CD4-positive, alpha-beta T cell (primary cell): ENCODE measurements at regions not wholly inside any gene's neighbourhood (a gene's known extent, or its start where the extent isn't known, plus 50 kb on each side); places are given as distances from the start of the nearest gene placed in this dataset.

Experiments used
- ATAC-seq: fragments of 200-7000 bp; cut with Tn5 transposase; one replicate; pipeline ENCODE4 v1.10.0; 2022; ENCODE audit warnings: mild to moderate bottlenecking; ENCODE audit not compliant: poor library complexity
- CTCF ChIA-PET: fragments of 350-600 bp; sonication (Branson Sonifier 250); formaldehyde crosslinking; loops from one replicate; lab custom pipeline; 2021; ENCODE audit warnings: antibody characterized with exemption, inconsistent platforms; lab: Charles Lee
- POLR2A ChIA-PET: fragments of 350-600 bp; sonication (Branson Sonifier 250); formaldehyde crosslinking; loops from one replicate; lab custom pipeline; 2021; ENCODE audit warnings: antibody characterized with exemption, inconsistent platforms; lab: Charles Lee
- DNase-seq, 14 experiments: peaks; one replicate each; pipeline ENCODE4 v3.0.0-alpha.2; 2013 to 2020; ENCODE audit warnings: mixed read lengths in 2 of 14
- H3K27ac ChIP-seq, 2 donors: one replicate each; pipeline versions ENCODE4 v1.5.1 to v1.7.0; 2013; ENCODE audit warnings: low read length in 2 of 2, low read depth in 1 of 2, mild to moderate bottlenecking in 1 of 2
- H3K27me3 ChIP-seq, 2 experiments: 1 replicate in 1 of 2; 2 replicates in 1 of 2; pipeline versions ENCODE4 v1.6.1 to v1.7.0; 2013; ENCODE audit warnings: low read length in 2 of 2, control low read depth in 1 of 2, mild to moderate bottlenecking in 1 of 2, moderate library complexity in 1 of 2; ENCODE audit not compliant: insufficient read depth in 2 of 2, control insufficient read depth in 1 of 2
- H3K36me3 ChIP-seq: one replicate; pipeline ENCODE4 v1.6.1; 2013; ENCODE audit warnings: low read length, control low read depth; ENCODE audit not compliant: insufficient read depth
- H3K4me1 ChIP-seq: one replicate; pipeline ENCODE4 v1.6.1; 2013; ENCODE audit warnings: low read length, control low read depth; ENCODE audit not compliant: insufficient read depth
- H3K4me3 ChIP-seq: one replicate; pipeline ENCODE4 v1.5.1; 2013; ENCODE audit warnings: mild to moderate bottlenecking, low read length, moderate library complexity
- H3K9me3 ChIP-seq, 2 experiments: 1 replicate in 1 of 2; 2 replicates in 1 of 2; pipeline versions ENCODE4 v1.6.1 to v1.7.0; 2013; ENCODE audit warnings: low read length in 2 of 2, mild to moderate bottlenecking in 2 of 2, control low read depth in 1 of 2, moderate library complexity in 1 of 2; ENCODE audit not compliant: control insufficient read depth in 1 of 2, insufficient read depth in 1 of 2
- H3K27ac Mint-ChIP-seq: one replicate; pipeline ENCODE4 v1.8.0; 2020; ENCODE audit warnings: mixed read lengths
- H3K27me3 Mint-ChIP-seq: one replicate; pipeline ENCODE4 v1.8.0; 2021; ENCODE audit warnings: mixed read lengths
- H3K36me3 Mint-ChIP-seq: one replicate; pipeline ENCODE4 v1.8.0; 2021; ENCODE audit warnings: low read depth, mixed read lengths
- H3K4me1 Mint-ChIP-seq: one replicate; pipeline ENCODE4 v1.8.0; 2021; ENCODE audit warnings: low read depth, mixed read lengths
- H3K4me3 Mint-ChIP-seq: one replicate; pipeline ENCODE4 v1.8.0; 2020; ENCODE audit warnings: mild to moderate bottlenecking, mixed read lengths
- H3K9me3 Mint-ChIP-seq: one replicate; pipeline ENCODE4 v1.8.0; 2020; ENCODE audit warnings: mixed read lengths
- CTCF ChIP-seq: fragments of 200-600 bp; IDR thresholded peaks from one replicate; pipeline ENCODE4 v1.8.0; 2022; ENCODE audit warnings: antibody characterized with exemption, mild to moderate bottlenecking
- intact Hi-C, 2 experiments: fragments of 100-400 bp; cut with DNase I in 1 of 2; cut with micrococcal nuclease in 1 of 2; formaldehyde crosslinking; loops; one replicate each; pipeline versions ENCODE4 v1.15.1 to v1.9.0; 2023 to 2025; cut with DNase I, micrococcal nuclease

- ChIA-PET POLR2A (interaction anchor here (0.5 kb wide), 1 partner anchor 295 kb away, joined by 3 read pairs; no protein-coding TSS in a partner anchor), CTCF (interaction anchor here (1.4 kb wide), 1 partner anchor 16 kb away, joined by 4 read pairs; no protein-coding TSS in a partner anchor)
- H3K9me3 Mint-ChIP-seq = no peaks in the 10 kb centered on the region
- H3K27ac Mint-ChIP-seq = no peak overlapping the region
- H3K4me3 Mint-ChIP-seq = no peak overlapping the region
- H3K4me3 ChIP-seq = no peak overlapping the region
- H3K27ac ChIP-seq = no peak overlapping the region
- ATAC-seq = no peak
- H3K27me3 Mint-ChIP-seq = peaks cover 39% of the 10 kb centered on the region
- peaks cover 22 to 34% of the 10 kb centered on the region in 2 experiments for H3K27me3 ChIP-seq
- no peaks in the 10 kb centered on the region for H3K36me3 Mint-ChIP-seq
- no peaks in the 10 kb centered on the region for H3K36me3 ChIP-seq
- peaks cover 15% of the 10 kb centered on the region for H3K4me1 Mint-ChIP-seq
- intact Hi-C loops = no loop called here
- H3K4me1 ChIP-seq = peaks cover 14% of the 10 kb centered on the region
- TF ChIP-seq CTCF = no peak
- H3K9me3 ChIP-seq = peaks cover 0 to 5% of the 10 kb centered on the region in 2 experiments
- DNase-seq = no peak
Measured at GRCh38 chr1:148355976-148356375, 127.1 kb downstream of the PPIAL4G start.

GRCh38 chr1:148354913-148355308 lies 128.2 kb downstream of the PPIAL4G start:
- no peak for TF ChIP-seq CTCF
- H3K9me3 ChIP-seq = peaks cover 0 to 5% of the 10 kb centered on the region in 2 experiments
- peaks cover 13% of the 10 kb centered on the region for H3K4me1 ChIP-seq
- DNase-seq (no peak), ATAC-seq (no peak)
- intact Hi-C loops = no loop called here
- no peaks in the 10 kb centered on the region for H3K9me3 Mint-ChIP-seq
- peaks cover 48% of the 10 kb centered on the region for H3K27me3 Mint-ChIP-seq
- POLR2A ChIA-PET = interaction anchor here (1.1 kb wide), 1 partner anchor 15 kb away, joined by 3 read pairs; no protein-coding TSS in a partner anchor
- no peaks in the 10 kb centered on the region for H3K36me3 Mint-ChIP-seq
- H3K27me3 ChIP-seq = peaks cover 23 to 36% of the 10 kb centered on the region in 2 experiments
- H3K4me1 Mint-ChIP-seq = peaks cover 15% of the 10 kb centered on the region
- no peak overlapping the region for H3K27ac Mint-ChIP-seq
- no peak overlapping the region for H3K4me3 ChIP-seq
- CTCF ChIA-PET = no interaction called here
- no peaks in the 10 kb centered on the region for H3K36me3 ChIP-seq
- H3K27ac ChIP-seq = no peak overlapping the region
- no peak overlapping the region for H3K4me3 Mint-ChIP-seq

DNA sequence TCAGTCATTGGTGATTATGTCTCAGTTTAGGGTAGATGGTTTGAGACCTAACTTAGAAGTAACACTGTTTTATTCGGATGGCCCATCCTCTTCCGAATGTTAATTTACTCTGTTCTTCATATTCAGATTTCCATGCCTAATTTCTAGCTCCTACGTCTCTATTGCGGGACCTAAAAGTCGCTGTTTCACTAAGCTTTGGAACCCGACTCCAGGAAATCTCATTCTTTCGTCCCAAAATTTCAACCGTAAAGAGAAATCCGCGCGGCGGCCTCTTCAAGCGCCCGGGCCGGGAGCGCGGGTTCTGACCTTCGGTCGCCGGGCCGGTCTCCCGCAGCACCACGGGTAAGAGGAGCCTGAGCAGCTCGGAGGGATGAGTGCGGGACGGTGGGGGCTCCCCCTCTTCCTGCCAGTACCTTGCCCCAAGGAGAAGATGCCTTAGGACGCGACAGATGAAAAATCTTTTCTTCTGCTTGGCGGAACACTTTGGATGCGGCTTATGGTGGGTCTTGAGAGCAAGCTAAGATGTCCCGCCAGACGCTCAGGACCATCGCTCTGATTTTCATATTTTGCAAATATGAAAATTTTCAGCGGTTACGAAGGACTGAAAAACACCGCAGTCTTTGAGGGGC lies 128.7 kb downstream of the PPIAL4G start:
- no peak overlapping the region for H3K4me3 ChIP-seq
- H3K27ac ChIP-seq = no peak overlapping the region
- H3K4me3 Mint-ChIP-seq = no peak overlapping the region
- CTCF ChIA-PET = no interaction called here
- H3K36me3 Mint-ChIP-seq = no peaks in the 10 kb centered on the region
- H3K27ac Mint-ChIP-seq = no peak overlapping the region
- H3K27me3 ChIP-seq = peaks cover 23 to 36% of the 10 kb centered on the region in 2 experiments
- peaks cover 50% of the 10 kb centered on the region for H3K27me3 Mint-ChIP-seq
- DNase-seq (no peak), ATAC-seq (no peak)
- no peaks in the 10 kb centered on the region for H3K9me3 Mint-ChIP-seq
- intact Hi-C loops = no loop called here
- peaks cover 0 to 5% of the 10 kb centered on the region in 2 experiments for H3K9me3 ChIP-seq
- TF ChIP-seq CTCF = no peak
- POLR2A ChIA-PET = interaction anchor here (1.1 to 1.5 kb wide), 3 partner anchors 15 to 20 kb away, joined by 3 to 4 read pairs (median 4); no protein-coding TSS in a partner anchor
- H3K4me1 ChIP-seq = peaks cover 13% of the 10 kb centered on the region
- peaks cover 15% of the 10 kb centered on the region for H3K4me1 Mint-ChIP-seq
- no peaks in the 10 kb centered on the region for H3K36me3 ChIP-seq
